Tibial nerve (tissue), 3 donors: ENCODE measurements at regions not wholly inside any gene's neighbourhood (a gene's known extent, or its start where the extent isn't known, plus 50 kb on each side); places are given as distances from the start of the nearest gene placed in this dataset.

ENCODE experiments used
- POLR2A ChIP-seq, 2 donors: fragments of 450-650 bp; IDR thresholded peaks; one replicate each; pipeline ENCODE4 v1.6.1; 2017; ENCODE audit warnings: antibody characterized with exemption in 2 of 2, mild to moderate bottlenecking in 2 of 2, moderate library complexity in 2 of 2
- TF ChIP-seq, protein P1 (sequence below), 5 experiments: fragments of 200-600 bp in 3 of 5; fragments of 450-650 bp in 2 of 5; sonication (generic) in 3 of 5; IDR thresholded peaks; one replicate each; pipeline ENCODE4 v1.5.1; 2016 to 2019; ENCODE audit warnings: antibody characterized with exemption in 5 of 5, mild to moderate bottlenecking in 3 of 5, moderate library complexity in 2 of 5

DNA sequence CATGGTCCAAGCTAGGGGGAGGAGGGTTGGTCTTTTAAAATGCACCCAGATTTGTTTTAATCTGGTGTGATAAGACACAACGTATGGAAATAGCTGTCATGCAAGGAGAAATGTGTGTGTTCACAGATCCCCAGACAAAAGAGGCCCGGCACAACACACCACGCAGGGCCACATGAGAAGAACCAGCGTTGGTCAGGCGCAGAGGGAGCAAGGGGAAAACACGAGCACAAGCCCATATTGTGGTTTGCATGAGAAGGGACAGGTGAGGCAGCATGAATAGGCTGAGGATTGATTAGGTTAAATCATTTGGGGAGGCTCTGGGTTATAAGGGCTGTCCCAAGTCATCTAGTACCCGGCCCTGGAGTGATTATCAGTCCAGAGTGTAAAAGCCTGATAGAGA, 272.5 kb upstream of the NCKAP5 start:
- TF ChIP-seq, protein P1, sequence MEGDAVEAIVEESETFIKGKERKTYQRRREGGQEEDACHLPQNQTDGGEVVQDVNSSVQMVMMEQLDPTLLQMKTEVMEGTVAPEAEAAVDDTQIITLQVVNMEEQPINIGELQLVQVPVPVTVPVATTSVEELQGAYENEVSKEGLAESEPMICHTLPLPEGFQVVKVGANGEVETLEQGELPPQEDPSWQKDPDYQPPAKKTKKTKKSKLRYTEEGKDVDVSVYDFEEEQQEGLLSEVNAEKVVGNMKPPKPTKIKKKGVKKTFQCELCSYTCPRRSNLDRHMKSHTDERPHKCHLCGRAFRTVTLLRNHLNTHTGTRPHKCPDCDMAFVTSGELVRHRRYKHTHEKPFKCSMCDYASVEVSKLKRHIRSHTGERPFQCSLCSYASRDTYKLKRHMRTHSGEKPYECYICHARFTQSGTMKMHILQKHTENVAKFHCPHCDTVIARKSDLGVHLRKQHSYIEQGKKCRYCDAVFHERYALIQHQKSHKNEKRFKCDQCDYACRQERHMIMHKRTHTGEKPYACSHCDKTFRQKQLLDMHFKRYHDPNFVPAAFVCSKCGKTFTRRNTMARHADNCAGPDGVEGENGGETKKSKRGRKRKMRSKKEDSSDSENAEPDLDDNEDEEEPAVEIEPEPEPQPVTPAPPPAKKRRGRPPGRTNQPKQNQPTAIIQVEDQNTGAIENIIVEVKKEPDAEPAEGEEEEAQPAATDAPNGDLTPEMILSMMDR (IDR thresholded peaks at IDR 0.05) = no peak
- no peak for TF ChIP-seq POLR2A (IDR thresholded peaks at IDR 0.05)
